ENCODE measurements at regions not wholly inside any gene's neighbourhood (a gene's known extent, or its start where the extent isn't known, plus 50 kb on each side); places are given as distances from the start of the nearest gene placed in this dataset.

- no peaks in the 10 kb centered on the region for H3K36me3 ChIP-seq (ENCODE audit: control insufficient read depth in 1 of 2, insufficient read depth in 2 of 2, low read depth in 1 of 2, low read length in 2 of 2)
- H2BK12ac ChIP-seq (ENCODE audit: low read length in 2 of 2) = no peak overlapping the region
- H3K14ac ChIP-seq (ENCODE audit: low read length in 2 of 2) = no peak overlapping the region
- H3K4me3 ChIP-seq (ENCODE audit: insufficient read depth in 1 of 2, low read depth in 1 of 2, low read length in 2 of 2) = no peak overlapping the region
- no peaks in the 10 kb centered on the region for H3K27me3 ChIP-seq (ENCODE audit: control insufficient read depth in 1 of 2, insufficient read depth in 1 of 2, low read length in 2 of 2)
- no peak overlapping the region for H3K4me2 ChIP-seq (ENCODE audit: low read length, poor library complexity, severe bottlenecking)
- no peaks in the 10 kb centered on the region for H3K4me1 ChIP-seq (ENCODE audit: control insufficient read depth, insufficient read depth, low read depth, low read length)
- H2BK120ac ChIP-seq (ENCODE audit: low read depth, low read length) = no peak overlapping the region
- H4K8ac ChIP-seq (ENCODE audit: low read length) = no peak overlapping the region
- H3K9me3 ChIP-seq (ENCODE audit: control insufficient read depth, low read length) = no peaks in the 10 kb centered on the region
- H3K18ac ChIP-seq (ENCODE audit: low read depth in 1 of 2, low read length in 2 of 2) = no peak overlapping the region
- no peak overlapping the region for H3K27ac ChIP-seq (ENCODE audit: low read length, poor library complexity, severe bottlenecking)
- no peak overlapping the region for H3K4ac ChIP-seq (ENCODE audit: low read depth in 1 of 2, low read length in 2 of 2)
- no peak overlapping the region for H4K91ac ChIP-seq (ENCODE audit: low read length)
- no peak overlapping the region for H2BK5ac ChIP-seq (ENCODE audit: low read depth, low read length, poor library complexity, severe bottlenecking)
- H2AK5ac ChIP-seq (ENCODE audit: low read length, severe bottlenecking) = no peak overlapping the region
- no peak overlapping the region for H2BK15ac ChIP-seq (ENCODE audit: low read depth, poor library complexity, severe bottlenecking)
- 100% methylated on average over 1 of the region's 1 CpG for WGBS
- H3K23ac ChIP-seq (ENCODE audit: low read length in 2 of 2) = no peak overlapping the region
- DNase-seq = no peak
- no peaks in the 10 kb centered on the region for H3K79me1 ChIP-seq (replicated peaks; ENCODE audit: low read length, poor library complexity, severe bottlenecking)
- H3K9ac ChIP-seq (ENCODE audit: low read length) = no peak overlapping the region
- H2AFZ ChIP-seq (ENCODE audit: low read depth, low read length) = no peak overlapping the region
Measured at GRCh38 chr11:87675993-87676392, 499.2 kb downstream of the RAB38 start.

- Histone ChIP-seq H3K14ac (ENCODE audit: low read length in 2 of 2) (no peak overlapping the region), H3K9me3 (ENCODE audit: control insufficient read depth, low read length) (peaks cover 3% of the 10 kb centered on the region), H4K91ac (ENCODE audit: low read length) (no peak overlapping the region), H3K23ac (ENCODE audit: low read length in 2 of 2) (no peak overlapping the region), H3K4ac (ENCODE audit: low read depth in 1 of 2, low read length in 2 of 2) (no peak overlapping the region), H3K36me3 (ENCODE audit: control insufficient read depth in 1 of 2, insufficient read depth in 2 of 2, low read depth in 1 of 2, low read length in 2 of 2) (no peaks in the 10 kb centered on the region), H2BK5ac (ENCODE audit: low read depth, low read length, poor library complexity, severe bottlenecking) (no peak overlapping the region), H3K18ac (ENCODE audit: low read depth in 1 of 2, low read length in 2 of 2) (no peak overlapping the region), H2AFZ (ENCODE audit: low read depth, low read length) (no peak overlapping the region), H4K8ac (ENCODE audit: low read length) (no peak overlapping the region), H3K9ac (ENCODE audit: low read length) (no peak overlapping the region), H3K79me1 (replicated peaks; ENCODE audit: low read length, poor library complexity, severe bottlenecking) (no peaks in the 10 kb centered on the region), H2BK15ac (ENCODE audit: low read depth, poor library complexity, severe bottlenecking) (no peak overlapping the region), H3K27me3 (ENCODE audit: control insufficient read depth in 1 of 2, insufficient read depth in 1 of 2, low read length in 2 of 2) (no peaks in the 10 kb centered on the region), H2BK12ac (ENCODE audit: low read length in 2 of 2) (no peak overlapping the region), H2AK5ac (ENCODE audit: low read length, severe bottlenecking) (no peak overlapping the region), H2BK120ac (ENCODE audit: low read depth, low read length) (no peak overlapping the region), H3K27ac (ENCODE audit: low read length, poor library complexity, severe bottlenecking) (no peak overlapping the region), H3K4me3 (ENCODE audit: insufficient read depth in 1 of 2, low read depth in 1 of 2, low read length in 2 of 2) (no peak overlapping the region), H3K4me2 (ENCODE audit: low read length, poor library complexity, severe bottlenecking) (no peak overlapping the region), H3K4me1 (ENCODE audit: control insufficient read depth, insufficient read depth, low read depth, low read length) (no peaks in the 10 kb centered on the region)
- DNase-seq = no peak
- WGBS = 79% methylated on average over 6 of the region's 6 CpGs
Measured at GRCh38 chr11:87666730-87667129, 508.5 kb downstream of the RAB38 start.

- H4K91ac ChIP-seq (ENCODE audit: low read length) = no peak overlapping the region
- H2AFZ ChIP-seq (ENCODE audit: low read depth, low read length) = no peak overlapping the region
- DNase-seq = no peak
- H3K9ac ChIP-seq (ENCODE audit: low read length) = no peak overlapping the region
- no peak overlapping the region for H3K4me3 ChIP-seq (ENCODE audit: insufficient read depth in 1 of 2, low read depth in 1 of 2, low read length in 2 of 2)
- no peak overlapping the region for H2BK120ac ChIP-seq (ENCODE audit: low read depth, low read length)
- H3K4ac ChIP-seq (ENCODE audit: low read depth in 1 of 2, low read length in 2 of 2) = no peak overlapping the region
- H3K27me3 ChIP-seq (ENCODE audit: control insufficient read depth in 1 of 2, insufficient read depth in 1 of 2, low read length in 2 of 2) = no peaks in the 10 kb centered on the region
- H2BK15ac ChIP-seq (ENCODE audit: low read depth, poor library complexity, severe bottlenecking) = no peak overlapping the region
- H2BK5ac ChIP-seq (ENCODE audit: low read depth, low read length, poor library complexity, severe bottlenecking) = no peak overlapping the region
- H3K27ac ChIP-seq (ENCODE audit: low read length, poor library complexity, severe bottlenecking) = no peak overlapping the region
- H3K4me2 ChIP-seq (ENCODE audit: low read length, poor library complexity, severe bottlenecking) = no peak overlapping the region
- no peak overlapping the region for H3K23ac ChIP-seq (ENCODE audit: low read length in 2 of 2)
- no peaks in the 10 kb centered on the region for H3K36me3 ChIP-seq (ENCODE audit: control insufficient read depth in 1 of 2, insufficient read depth in 2 of 2, low read depth in 1 of 2, low read length in 2 of 2)
- H3K4me1 ChIP-seq (ENCODE audit: control insufficient read depth, insufficient read depth, low read depth, low read length) = no peaks in the 10 kb centered on the region
- no peak overlapping the region for H2BK12ac ChIP-seq (ENCODE audit: low read length in 2 of 2)
- H2AK5ac ChIP-seq (ENCODE audit: low read length, severe bottlenecking) = no peak overlapping the region
- no peak overlapping the region for H4K8ac ChIP-seq (ENCODE audit: low read length)
- H3K79me1 ChIP-seq (replicated peaks; ENCODE audit: low read length, poor library complexity, severe bottlenecking) = no peaks in the 10 kb centered on the region
- no peak overlapping the region for H3K14ac ChIP-seq (ENCODE audit: low read length in 2 of 2)
- peaks cover 3% of the 10 kb centered on the region for H3K9me3 ChIP-seq (ENCODE audit: control insufficient read depth, low read length)
- H3K18ac ChIP-seq (ENCODE audit: low read depth in 1 of 2, low read length in 2 of 2) = no peak overlapping the region
Measured at GRCh38 chr11:87662287-87662686, 513.0 kb downstream of the RAB38 start.

GRCh38 chr11:87660926-87661660 lies 514.1 kb downstream of the RAB38 start:
- H2BK5ac ChIP-seq (ENCODE audit: low read depth, low read length, poor library complexity, severe bottlenecking) = no peak overlapping the region
- H4K91ac ChIP-seq (ENCODE audit: low read length) = no peak overlapping the region
- no peak overlapping the region for H3K18ac ChIP-seq (ENCODE audit: low read depth in 1 of 2, low read length in 2 of 2)
- no peak overlapping the region for H2BK120ac ChIP-seq (ENCODE audit: low read depth, low read length)
- no peak overlapping the region for H3K4me2 ChIP-seq (ENCODE audit: low read length, poor library complexity, severe bottlenecking)
- no peak overlapping the region for H3K14ac ChIP-seq (ENCODE audit: low read length in 2 of 2)
- WGBS = 59% methylated on average over 2 of the region's 5 CpGs
- H4K8ac ChIP-seq (ENCODE audit: low read length) = no peak overlapping the region
- DNase-seq = no peak
- no peaks in the 10 kb centered on the region for H3K79me1 ChIP-seq (replicated peaks; ENCODE audit: low read length, poor library complexity, severe bottlenecking)
- H3K4ac ChIP-seq (ENCODE audit: low read depth in 1 of 2, low read length in 2 of 2) = no peak overlapping the region
- no peaks in the 10 kb centered on the region for H3K27me3 ChIP-seq (ENCODE audit: control insufficient read depth in 1 of 2, insufficient read depth in 1 of 2, low read length in 2 of 2)
- peaks cover 3% of the 10 kb centered on the region for H3K9me3 ChIP-seq (ENCODE audit: control insufficient read depth, low read length)
- no peak overlapping the region for H2AFZ ChIP-seq (ENCODE audit: low read depth, low read length)
- no peak overlapping the region for H2AK5ac ChIP-seq (ENCODE audit: low read length, severe bottlenecking)
- H3K27ac ChIP-seq (ENCODE audit: low read length, poor library complexity, severe bottlenecking) = no peak overlapping the region
- no peak overlapping the region for H3K23ac ChIP-seq (ENCODE audit: low read length in 2 of 2)
- H3K36me3 ChIP-seq (ENCODE audit: control insufficient read depth in 1 of 2, insufficient read depth in 2 of 2, low read depth in 1 of 2, low read length in 2 of 2) = no peaks in the 10 kb centered on the region
- no peaks in the 10 kb centered on the region for H3K4me1 ChIP-seq (ENCODE audit: control insufficient read depth, insufficient read depth, low read depth, low read length)
- no peak overlapping the region for H3K9ac ChIP-seq (ENCODE audit: low read length)
- H2BK15ac ChIP-seq (ENCODE audit: low read depth, poor library complexity, severe bottlenecking) = no peak overlapping the region
- no peak overlapping the region for H3K4me3 ChIP-seq (ENCODE audit: insufficient read depth in 1 of 2, low read depth in 1 of 2, low read length in 2 of 2)
- no peak overlapping the region for H2BK12ac ChIP-seq (ENCODE audit: low read length in 2 of 2)
